GM12864 (cell line): ENCODE measurements at regions not wholly inside any gene's neighbourhood (a gene's known extent, or its start where the extent isn't known, plus 50 kb on each side); places are given as distances from the start of the nearest gene placed in this dataset.
"Not testable (repeated sequence)": the region's sequence is repeated elsewhere in the genome, so short reads cannot be mapped to it uniquely, and the experiment has no call there.

Experiments used
- DNase-seq: peaks from one replicate; pipeline ENCODE4 v3.0.0-alpha.2; 2011; ENCODE audit warnings: low read depth
- H3K4me3 ChIP-seq: 2 replicates; pipeline ENCODE4 v1.5.1; 2011; ENCODE audit warnings: mild to moderate bottlenecking, low read depth, low read length, control low read depth
- TF ChIP-seq, protein P1 (sequence below): IDR thresholded peaks from 2 replicates; pipeline ENCODE4 v1.5.1; 2011; ENCODE audit warnings: low read depth, mild to moderate bottlenecking, moderate library complexity, low read length, control low read depth, inconsistent platforms; ENCODE audit errors: missing control alignments

DNA sequence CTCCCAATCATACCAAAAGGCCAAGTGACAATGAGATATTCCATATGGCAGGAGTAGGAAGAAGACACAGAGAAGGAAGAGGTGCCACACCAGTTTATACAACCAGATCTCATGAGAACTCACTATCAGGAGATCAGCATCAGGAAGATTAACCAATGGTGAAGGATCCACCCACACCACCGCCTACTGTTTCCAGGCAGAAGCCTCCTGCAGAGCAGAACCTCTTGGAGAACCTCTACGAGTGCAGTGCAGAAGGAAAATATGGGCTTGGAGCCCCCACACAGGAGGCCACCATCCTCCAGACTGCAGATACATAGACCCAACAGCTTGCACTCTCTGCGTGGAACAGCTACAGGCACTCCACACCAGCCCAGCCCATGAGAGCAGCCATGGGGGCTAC, 264.4 kb downstream of the POTED start:
- H3K4me3 ChIP-seq, DNase-seq: not testable (repeated sequence)

DNA sequence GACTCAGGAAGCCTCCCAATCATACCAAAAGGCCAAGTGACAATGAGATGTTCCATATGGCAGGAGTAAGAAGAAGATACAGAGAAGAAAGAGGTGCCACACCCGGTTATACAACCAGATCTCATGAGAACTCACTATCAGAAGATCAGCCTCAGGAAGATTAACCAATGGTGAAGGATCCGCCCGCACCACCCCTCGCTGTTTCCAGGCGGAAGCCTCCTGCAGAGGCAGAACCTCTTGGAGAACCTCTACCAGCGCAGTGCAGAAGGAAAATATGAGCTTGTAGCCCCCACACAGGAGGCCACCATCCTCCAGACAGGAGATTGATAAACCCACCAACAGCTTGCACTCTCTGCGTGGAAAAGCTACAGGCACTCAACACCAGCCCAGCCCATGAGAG, 245.1 kb downstream of the POTED start:
- no peak overlapping the region for H3K4me3 ChIP-seq
- DNase-seq: no peak
- TF ChIP-seq, protein P1, sequence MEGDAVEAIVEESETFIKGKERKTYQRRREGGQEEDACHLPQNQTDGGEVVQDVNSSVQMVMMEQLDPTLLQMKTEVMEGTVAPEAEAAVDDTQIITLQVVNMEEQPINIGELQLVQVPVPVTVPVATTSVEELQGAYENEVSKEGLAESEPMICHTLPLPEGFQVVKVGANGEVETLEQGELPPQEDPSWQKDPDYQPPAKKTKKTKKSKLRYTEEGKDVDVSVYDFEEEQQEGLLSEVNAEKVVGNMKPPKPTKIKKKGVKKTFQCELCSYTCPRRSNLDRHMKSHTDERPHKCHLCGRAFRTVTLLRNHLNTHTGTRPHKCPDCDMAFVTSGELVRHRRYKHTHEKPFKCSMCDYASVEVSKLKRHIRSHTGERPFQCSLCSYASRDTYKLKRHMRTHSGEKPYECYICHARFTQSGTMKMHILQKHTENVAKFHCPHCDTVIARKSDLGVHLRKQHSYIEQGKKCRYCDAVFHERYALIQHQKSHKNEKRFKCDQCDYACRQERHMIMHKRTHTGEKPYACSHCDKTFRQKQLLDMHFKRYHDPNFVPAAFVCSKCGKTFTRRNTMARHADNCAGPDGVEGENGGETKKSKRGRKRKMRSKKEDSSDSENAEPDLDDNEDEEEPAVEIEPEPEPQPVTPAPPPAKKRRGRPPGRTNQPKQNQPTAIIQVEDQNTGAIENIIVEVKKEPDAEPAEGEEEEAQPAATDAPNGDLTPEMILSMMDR: no peak

DNA sequence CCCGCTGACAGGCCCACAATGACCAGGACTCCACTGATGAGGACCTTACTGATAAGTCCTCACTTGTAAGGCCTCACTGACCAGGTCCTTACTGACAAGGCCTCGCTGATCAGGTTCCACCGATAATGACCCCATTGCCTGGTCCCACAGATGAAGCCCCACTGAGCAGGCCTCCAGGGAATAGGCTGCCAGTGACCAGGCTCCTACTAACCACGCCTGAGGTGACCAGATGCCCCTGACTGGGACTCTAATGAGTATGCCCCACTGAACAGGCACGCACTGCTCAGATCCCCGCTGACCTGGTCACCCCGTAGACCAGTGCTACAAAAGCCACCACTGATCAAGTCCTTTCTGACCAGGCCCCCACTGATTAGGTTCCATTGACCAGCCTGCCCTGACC, 241.2 kb downstream of the POTED start:
- DNase-seq, H3K4me3 ChIP-seq: not testable (repeated sequence)

- DNase-seq, H3K4me3 ChIP-seq: not testable (repeated sequence)
These were observed 239.9 kb downstream of the POTED start for GRCh38 chr21:13849489-13849888.

DNA sequence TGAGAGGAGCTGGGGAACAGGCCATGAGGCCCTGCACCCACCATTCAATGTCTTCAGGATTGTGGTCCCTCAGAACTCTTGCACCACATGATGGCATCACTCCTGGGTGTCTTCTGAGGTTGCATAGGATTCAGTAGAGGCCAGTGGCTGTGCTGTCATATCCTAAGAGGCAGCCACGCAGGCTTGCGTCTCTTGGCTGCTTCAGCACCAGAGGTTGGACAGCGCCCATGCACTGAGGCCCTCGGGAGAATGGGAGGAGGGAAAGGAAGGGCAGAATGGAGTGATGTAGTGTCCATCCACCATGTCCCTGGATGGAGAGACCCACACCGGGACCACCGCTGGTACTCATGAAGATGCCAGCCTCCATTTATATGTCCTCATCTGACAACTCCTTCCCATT, 237.1 kb downstream of the POTED start:
- DNase-seq: not testable (repeated sequence)

GRCh38 chr21:13844574-13844973, 235.0 kb downstream of the POTED start:
- not testable (repeated sequence) for DNase-seq, H3K4me3 ChIP-seq

More for the DNA sequence above, 237.1 kb downstream of the POTED start:
- H3K4me3 ChIP-seq: not testable (repeated sequence)

GRCh38 chr21:13843081-13843480, 233.5 kb downstream of the POTED start:
- not testable (repeated sequence) for H3K4me3 ChIP-seq, DNase-seq

- not testable (repeated sequence) for H3K4me3 ChIP-seq
These were observed 218.1 kb downstream of the POTED start for GRCh38 chr21:13827666-13828065.

GRCh38 chr21:13827201-13827600, 217.6 kb downstream of the POTED start:
- no peak for DNase-seq
- TF ChIP-seq, protein P1: no peak
- H3K4me3 ChIP-seq: no peak overlapping the region

More at GRCh38 chr21:13827666-13828065, 218.1 kb downstream of the POTED start:
- not testable (repeated sequence) for DNase-seq

DNA sequence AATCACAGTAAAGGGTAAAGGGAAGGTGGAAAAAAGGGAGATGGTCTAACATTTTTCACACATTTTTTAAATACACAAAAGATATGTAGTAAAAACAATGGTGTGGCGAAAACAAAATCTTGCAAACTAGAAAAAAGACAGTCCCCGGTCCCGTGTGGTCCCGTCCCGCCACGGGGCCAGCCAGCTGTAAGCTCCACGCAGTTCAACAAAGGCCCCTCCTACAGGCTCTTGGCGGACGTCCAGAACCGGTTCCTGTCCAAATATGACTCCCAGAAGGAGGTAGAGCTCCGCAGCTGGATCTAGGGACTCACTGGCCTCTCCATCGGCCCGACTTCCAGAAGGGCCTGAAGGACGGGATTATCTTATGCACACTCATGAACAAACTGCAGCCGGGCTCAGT, 216.9 kb downstream of the POTED start:
- DNase-seq, H3K4me3 ChIP-seq: not testable (repeated sequence)

GRCh38 chr21:13825218-13825778, 215.7 kb downstream of the POTED start:
- DNase-seq, H3K4me3 ChIP-seq: not testable (repeated sequence)

DNA sequence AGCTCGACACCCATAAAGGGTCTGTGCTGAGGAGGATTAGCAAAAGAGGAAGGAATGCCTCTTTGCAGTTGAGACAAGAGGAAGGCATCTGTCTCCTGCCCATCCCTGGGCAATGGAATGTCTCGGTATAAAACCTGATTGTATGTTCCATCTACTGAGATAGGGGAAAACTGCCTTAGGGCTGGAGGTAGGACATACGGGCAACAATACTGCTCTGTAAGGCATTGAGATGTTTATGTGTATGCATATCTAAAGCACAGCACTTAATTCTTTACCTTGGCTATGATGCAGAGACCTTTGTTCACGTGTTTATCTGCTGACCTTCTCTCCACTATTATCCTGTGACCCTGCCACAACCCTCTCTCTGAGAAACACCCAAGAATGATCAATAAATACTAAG, 210.7 kb downstream of the POTED start:
- H3K4me3 ChIP-seq, DNase-seq: not testable (repeated sequence)

DNA sequence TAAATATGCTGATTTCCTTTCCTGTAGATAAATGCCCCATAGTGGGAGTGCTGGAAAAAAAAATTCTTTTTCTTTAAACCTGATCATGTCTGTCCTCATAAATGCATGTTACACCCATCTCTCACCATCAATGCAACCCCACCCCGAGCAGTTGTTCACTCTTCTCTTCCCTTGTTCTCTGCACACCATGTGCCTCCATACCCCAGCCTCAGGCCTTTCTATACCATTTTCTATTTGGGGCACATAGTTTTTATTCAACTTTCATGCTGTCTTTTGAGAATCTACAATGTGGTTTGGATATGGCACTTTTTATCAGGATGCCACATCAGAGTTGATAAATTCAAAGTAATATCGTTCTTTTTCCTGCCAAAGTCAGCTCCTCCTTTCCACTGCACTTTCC, 202.6 kb downstream of the POTED start:
- not testable (repeated sequence) for H3K4me3 ChIP-seq, DNase-seq

- DNase-seq, H3K4me3 ChIP-seq: not testable (repeated sequence)
These were observed 201.0 kb downstream of the POTED start for GRCh38 chr21:13810559-13810958.

GRCh38 chr21:13806444-13806843, 196.9 kb downstream of the POTED start:
- not testable (repeated sequence) for DNase-seq, H3K4me3 ChIP-seq

DNA sequence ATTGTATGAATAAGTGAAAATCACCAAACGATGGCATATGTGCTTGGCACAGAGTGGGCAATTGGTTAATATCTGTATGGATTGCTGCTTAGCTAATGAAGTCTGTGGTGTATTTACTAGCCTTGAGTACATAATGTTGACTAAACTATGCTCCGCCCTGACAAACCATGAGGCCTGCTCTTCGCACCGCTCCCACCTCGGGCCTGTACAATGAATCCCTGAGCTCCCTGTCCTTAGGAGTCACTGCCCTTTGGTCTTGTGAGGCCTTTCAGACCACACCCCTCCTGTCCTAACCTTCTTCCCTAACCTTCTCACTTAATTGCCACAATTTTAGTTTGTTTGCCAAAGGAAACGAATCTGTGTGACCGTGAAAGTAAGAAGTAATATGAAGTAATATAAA, 193.2 kb downstream of the POTED start:
- not testable (repeated sequence) for DNase-seq, H3K4me3 ChIP-seq
